NCI-H460 (cell line): ENCODE measurements at regions not wholly inside any gene's neighbourhood (a gene's known extent, or its start where the extent isn't known, plus 50 kb on each side); places are given as distances from the start of the nearest gene placed in this dataset.
"Not testable (repeated sequence)": the region's sequence is repeated elsewhere in the genome, so short reads cannot be mapped to it uniquely, and the experiment has no call there.

ENCODE experiments used
- DNase-seq: peaks from one replicate; pipeline ENCODE4 v3.0.0-alpha.2; 2016; ENCODE audit warnings: low read depth; ENCODE audit errors: extremely low read depth

DNA sequence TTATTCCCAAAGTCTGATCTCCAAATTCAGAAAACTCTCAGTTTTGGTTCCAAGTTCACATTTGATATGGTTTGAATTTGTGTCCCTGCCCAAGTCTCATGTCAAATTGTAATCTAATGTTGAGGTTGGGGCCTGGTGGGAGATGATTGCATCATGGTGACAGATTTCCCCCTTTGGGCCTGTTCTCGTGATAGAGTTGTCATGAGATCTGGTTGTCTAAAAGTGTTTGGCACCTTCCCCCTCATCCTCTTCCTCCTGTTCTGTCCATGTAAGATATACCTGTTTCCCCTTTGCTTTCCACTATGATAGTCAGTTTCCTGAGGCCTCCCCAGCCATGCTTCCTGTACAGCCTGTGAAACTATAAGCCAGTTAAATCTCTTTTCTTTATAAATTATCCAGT, 138.6 kb downstream of the ARL4A start:
- DNase-seq, result no peak

DNA sequence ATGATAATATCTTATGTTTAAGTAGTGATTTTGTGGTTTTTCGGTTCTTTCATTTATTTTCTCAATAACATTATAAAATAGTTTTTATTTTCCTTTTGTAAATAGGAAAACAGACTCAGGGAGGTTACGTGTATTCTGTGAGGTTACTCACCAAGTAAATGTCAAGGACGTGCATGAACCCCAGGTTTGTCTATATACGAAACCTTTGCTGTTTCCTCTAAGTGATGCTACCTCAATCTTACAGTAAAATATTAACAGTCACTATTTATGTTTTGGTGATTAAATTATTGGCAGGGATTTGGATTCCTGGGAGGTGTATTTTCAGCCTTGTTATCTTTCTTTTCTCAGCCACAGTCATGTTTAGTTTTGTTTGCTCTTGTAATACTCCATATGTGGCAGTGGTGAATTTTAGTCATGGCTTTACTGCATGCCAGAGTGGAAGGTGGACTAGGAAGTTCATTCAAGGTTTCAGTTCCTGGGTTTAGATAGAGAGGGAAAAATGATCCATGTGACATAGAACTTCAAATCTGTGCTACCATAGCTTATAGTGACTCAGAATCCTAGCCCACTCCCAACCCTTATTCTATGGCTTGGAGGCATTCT, 139.9 kb downstream of the ARL4A start:
- no peak for DNase-seq

DNA sequence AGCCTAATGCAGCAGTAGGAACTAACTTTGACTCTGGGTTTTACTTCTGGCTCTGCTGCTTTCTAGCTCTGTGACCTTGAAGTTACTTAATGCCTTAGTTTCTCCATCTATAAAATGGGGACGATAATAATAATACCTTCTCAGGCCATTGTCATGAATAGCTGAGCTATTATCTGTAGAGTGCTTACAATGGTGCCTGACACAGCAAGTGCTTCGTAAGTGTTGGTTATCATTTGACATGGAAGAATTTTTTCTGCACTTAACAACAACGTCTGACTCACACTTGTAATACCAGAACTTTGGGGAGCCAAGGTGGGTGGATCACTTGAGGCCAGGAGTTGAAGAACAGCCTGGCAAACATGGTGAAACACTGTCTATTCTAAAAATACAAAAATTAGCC, 140.5 kb downstream of the ARL4A start:
- no peak for DNase-seq

DNA sequence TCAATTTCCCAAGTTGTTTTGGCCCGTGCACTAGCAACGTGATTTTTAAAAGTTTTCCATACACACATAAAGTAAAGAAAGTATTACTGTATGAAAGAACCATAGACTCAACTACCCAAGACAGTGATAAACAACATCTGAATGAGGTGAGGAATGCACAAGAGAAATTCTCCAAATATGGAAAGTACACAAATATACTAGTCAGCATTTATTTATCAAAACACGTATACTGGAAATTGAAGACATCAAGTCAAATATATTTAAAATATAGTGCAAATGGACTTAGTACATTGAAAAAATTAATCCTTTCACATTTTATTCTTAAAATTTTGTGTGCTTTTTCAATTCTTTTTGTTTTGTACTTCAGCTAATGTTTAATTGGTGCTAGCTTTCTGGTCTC, 143.6 kb downstream of the ARL4A start:
- no peak for DNase-seq

DNA sequence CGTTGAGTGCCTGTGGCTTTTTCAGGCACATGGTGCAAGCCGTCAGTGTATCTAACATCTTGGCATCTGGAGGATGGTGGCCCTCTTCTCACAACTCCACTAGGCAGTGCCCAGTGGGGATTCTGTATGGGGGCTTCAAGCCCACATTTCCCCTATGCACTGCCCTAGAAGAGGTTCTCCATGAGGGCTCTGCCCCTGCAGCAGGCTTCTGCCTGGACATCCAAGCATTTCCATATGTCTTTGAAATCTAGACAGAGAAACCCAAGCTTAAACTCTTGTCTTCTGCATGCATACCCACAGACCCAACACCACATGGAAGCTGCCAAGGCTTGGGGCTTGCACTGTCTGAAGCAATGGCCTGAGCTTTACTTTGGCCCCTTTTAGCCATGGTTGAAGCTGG, 146.4 kb downstream of the ARL4A start:
- DNase-seq, result no peak

DNA sequence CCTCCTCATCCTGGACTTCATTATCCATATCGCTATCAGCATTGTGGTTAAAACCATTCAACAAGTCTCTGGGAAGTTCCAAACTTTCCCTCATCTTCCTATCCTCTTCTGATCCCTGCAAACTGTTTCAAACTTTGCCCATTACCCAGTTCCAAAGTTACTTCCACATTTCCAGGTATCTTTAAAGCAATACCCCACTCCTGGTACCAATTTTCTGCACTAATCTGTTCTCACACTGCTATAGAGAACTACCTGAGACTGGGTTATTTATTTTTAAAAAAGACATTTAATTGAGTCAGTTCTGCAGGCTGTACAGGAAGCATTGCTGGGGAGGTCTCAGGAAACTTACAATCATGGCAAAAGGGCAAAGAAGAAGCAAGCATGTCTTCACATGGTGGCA, 147.3 kb downstream of the ARL4A start:
- DNase-seq, result no peak

DNA sequence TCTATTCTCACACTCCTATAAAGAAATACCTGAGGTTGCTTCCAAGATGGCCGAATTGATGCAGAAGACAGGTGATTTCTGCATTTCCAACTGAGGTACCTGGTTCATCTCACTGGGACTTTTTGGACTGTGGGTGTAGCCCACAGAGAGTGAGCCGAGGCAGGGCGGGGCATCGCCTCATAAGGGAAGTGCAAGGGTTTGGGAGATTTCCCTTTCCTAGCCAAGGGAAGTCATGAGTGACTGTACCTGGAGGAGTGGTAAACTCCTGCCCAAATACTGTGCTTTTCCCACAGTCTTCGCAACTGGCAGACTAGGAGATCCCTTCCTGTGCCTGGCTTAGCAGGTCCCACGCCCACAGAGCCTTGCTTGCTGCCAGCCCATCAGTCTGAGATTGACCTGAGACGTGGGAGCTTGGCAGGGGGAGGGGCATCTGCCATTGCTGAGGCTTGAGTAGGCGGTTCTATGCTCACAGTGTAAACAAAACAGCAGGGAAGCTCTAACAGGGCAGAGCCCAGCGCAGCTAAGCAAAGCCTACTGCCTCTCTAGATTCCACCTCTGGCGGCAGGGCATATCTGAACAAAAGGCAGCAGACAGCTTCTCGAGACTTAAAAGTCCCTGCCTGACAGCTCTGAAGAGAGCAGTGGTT, 152.2 kb downstream of the ARL4A start:
- DNase-seq, result no peak

DNA sequence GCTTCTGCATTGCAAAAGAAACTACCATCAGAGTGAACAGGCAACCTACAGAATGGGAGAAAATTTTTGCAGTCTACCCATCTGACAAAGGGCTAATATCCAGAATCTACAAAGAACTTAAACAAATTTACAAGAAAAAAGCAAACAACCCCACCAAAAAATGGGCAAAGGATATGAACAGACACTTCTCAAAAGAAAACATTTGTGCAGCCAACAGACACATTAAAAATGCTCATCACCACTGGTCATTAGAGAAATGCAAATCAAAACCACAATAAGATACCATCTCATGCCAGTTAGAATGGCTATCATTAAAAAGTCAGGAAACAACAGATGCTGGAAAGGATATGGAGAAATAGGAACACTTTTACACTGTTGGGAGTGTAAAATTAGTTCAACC, 157.3 kb downstream of the ARL4A start:
- not testable (repeated sequence) for DNase-seq

DNA sequence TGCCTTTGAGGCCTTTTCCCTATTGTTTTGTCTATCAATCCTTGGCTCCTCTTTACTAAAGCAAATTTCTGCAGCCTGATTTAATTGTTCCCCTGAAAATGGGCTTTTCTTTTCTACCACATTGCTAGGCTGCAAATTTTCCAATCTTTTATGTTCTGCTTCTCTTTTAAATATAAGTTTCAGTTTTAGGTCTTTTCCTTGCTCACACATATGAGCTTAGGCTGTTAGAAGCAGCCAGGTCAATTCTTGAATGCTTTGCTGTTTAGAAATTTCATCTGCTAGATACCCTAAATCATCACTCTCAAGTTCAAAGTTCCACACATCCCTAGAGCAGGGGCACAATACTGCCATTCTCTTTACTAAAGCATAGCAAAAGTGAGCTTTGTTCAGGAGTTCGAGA, 159.6 kb downstream of the ARL4A start:
- no peak for DNase-seq

DNA sequence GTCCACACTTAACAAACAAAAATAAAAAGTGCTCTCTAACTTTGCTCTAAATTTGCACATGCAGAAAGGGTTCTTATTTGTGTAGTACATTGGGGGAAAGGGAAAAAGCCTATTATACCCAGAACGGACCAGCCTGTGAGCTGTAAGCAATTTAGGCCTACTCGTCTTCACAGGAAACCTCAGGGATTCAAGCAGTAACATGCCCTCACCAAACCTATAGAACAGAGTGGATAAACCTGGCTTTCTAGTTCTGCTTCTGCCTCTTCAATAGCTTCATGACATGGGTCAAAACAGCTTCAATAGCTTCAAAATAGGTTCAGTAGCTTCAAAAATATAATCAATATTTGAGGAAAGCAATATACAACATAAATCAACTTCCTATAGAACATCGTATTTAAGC, 163.7 kb downstream of the ARL4A start:
- DNase-seq, result no peak

DNA sequence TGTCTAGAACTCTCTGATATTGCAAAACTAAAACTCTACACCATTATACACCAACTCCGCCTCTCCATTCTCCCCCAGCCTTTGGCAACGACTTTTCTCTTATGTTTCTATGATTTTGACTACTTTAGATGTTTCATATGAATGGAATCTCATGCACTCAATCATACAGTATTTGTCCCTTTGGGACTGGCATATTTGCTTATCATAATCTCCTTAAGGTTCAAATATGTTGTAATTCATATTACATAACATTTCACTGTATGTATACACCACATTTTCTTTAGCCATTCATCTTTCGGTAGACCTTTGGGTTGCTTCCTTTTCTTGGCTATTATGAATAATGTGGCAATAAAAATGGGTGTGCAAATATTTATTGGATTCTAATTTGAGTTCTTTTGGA, 164.4 kb downstream of the ARL4A start:
- DNase-seq, result no peak

DNA sequence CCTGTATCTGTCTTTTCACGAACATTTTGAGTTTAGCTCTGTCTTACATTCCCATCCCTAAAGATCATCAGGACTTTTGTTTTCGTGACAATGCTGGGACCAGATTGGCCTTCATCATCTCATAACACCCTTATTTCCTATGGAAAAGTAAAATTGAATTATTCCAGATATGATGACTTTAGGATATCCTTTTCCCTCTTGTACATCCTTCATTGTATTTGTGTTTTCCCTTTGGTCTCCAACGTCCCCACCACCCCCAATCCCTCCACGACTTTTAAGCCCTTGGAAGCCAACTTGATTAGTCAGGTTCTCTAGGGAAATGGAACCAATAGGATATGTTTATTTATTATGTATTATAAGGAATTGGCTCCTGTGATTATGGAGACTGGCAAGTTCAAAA, 167.6 kb downstream of the ARL4A start:
- no peak for DNase-seq

DNA sequence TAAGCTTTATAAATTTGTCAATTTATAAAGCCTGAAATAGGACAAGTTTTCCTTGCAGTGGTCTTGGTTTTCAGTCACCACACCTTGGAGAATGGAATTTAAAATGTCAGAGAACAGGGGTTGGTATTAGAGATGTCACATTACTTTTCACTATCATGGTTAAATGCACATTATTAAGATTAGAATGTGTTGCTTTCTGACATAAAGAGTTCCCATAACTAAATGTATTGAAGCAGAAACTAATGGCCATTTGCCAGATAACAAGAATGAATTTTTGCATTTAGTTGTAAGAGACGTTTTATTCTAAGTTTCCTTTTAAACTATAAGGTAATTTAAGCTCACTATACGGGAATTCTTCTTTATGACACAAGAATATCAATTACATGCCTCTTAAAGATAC, 172.3 kb downstream of the ARL4A start:
- DNase-seq, result no peak

DNA sequence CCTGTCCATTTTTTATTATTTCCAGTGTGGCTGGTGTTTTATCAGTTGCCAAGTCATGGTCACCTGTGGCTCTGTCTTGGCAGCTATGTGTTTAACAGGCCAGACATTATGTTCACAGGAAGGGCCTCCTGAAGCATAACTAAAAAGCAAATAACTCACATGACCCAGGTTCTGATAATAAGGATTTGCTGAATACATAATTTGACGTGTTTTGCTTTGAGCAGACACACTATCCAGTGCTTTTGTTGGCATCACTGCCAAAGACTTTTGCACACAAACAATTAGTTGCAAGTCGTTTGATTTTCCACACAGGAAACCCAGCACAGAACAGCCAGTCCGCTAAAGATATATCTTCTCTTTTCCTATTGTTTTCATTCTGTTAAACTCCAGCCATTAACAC, 173.6 kb downstream of the ARL4A start:
- DNase-seq, result no peak

DNA sequence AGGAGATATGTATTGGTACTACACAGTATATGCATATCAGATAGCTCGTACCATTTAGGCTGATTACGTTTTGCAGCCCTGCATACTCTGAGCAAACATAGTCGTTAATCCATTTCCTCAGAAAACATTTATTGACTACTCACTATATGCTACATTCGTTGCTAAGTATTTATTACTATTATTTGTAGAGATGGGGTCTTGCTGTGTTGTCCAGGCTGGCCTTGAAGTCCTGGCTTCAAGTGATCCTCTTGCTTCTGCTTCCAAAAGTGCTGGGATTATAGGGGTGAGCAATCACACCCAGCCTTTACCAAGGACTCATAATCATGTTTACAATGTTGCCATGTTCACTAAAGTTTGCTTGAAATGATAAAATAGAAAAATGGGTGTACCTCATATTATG, 174.7 kb downstream of the ARL4A start:
- DNase-seq, result no peak

DNA sequence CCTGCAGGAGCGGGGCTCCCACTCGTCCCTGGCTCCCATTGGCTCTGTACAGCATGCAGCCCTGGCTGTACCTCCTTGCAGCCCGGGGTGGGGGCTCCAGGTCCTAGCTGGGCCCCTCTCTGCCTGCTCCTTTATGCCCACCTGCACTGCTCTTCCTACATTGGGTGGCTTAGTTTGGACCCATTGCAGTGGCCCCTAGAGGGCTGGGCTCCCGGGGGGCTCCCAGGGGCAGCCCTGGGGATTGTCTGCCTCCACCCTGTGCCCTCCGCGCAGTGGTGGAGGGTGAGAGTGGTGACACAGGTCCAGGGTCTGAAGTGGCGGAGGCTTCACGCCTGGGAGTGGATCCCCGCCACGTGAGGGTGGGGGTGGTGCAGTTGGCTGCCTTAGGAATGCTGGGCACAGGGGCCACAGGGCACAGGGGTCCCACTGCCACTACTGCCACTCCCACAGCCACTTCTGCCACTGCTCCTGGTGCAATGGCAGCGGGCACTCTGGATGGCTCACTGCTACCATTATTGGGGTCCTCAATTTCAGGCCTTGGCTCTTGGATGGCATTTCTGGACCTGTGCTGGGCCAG, 177.1 kb downstream of the ARL4A start:
- no peak for DNase-seq

DNA sequence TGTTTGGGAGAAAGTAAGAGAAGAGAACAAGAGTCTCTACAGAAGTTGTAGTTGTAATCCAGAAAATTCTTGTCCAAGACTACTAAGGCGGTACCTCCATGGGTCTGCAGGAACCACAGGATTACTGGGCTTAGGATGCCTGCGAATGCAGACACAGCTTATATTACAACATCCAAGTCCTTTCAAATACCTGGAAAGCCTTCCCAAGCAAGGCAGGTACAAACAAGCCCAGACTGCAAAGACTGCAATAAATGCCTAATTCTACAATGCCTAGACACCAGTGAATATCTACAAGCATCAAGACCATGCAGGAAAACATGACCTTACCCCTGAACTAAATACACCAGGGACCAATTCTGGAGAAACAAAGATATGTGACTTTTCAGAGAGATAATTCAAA, 178.2 kb downstream of the ARL4A start:
- no peak for DNase-seq

DNA sequence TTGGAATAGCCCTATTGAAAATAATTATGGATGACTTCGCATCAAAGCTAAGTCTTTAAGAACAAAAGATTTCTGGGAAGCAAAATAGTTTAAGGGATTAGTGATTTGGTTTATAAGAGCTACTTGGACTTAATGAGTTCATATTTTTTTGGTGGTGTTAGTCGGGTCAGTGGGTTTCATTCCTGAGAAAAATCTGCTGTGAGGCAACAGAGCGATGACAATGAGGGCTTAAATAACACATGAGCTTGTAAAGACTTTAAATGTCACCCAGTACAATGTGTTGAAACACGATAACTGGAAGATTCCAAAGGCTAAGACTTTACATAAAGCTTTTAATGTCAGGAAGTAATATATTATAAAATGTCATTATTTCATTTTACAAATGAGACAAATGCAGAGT, 178.8 kb downstream of the ARL4A start:
- DNase-seq, result no peak

DNA sequence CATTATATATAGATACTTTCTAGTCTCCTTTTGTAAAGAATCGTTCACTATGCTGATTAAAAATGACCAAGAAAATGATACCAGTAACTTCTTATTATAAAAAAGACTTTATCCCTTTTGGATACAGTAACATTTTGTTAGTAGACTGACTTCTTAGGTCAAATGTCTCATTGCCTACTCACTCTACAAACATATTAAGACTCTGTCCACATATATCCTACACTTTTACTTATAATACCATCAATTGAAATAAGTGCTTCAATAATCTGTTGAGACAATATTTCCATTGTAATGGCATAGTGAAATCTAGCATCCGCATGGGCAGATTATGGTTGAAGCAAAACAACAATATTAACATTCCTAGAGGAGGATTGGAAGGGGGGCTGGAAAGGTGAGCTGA, 180.6 kb downstream of the ARL4A start:
- no peak for DNase-seq

DNA sequence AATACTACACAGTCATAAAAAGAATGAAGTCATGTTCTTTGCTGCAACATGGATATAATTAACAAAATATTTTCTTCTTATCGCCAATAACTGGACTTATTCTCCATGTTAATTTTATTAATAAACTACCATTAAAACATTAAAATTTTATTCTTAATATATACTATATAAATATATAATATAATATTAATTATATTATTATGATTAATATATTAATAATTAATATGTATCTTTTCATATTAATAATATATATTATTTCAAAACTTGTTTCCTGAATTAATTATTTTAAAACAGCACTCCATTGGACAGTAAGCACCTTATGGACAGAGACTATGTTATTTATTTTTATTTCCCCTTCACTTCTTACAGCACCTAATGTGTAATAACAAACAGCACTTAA, 182.8 kb downstream of the ARL4A start:
- DNase-seq, result no peak

DNA sequence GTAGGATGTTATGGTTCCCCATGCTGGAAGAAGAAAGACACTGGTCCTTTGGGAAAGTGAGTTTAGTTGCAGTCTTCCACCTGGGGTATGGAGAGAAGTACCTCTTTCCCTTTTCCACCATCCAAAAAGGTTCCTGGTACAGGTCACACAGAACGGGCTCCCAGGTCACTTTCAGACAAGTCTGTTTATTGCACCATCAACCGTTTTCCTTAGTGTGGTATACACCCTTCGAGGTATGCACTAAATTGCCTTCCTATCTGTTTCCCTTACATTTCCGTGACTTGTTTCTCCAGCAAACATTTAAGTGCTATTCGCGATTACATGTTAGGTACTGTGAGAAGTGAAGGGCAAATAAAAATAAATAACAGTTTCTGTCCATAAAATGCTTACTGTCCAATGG, 185.1 kb downstream of the ARL4A start:
- DNase-seq, result no peak

DNA sequence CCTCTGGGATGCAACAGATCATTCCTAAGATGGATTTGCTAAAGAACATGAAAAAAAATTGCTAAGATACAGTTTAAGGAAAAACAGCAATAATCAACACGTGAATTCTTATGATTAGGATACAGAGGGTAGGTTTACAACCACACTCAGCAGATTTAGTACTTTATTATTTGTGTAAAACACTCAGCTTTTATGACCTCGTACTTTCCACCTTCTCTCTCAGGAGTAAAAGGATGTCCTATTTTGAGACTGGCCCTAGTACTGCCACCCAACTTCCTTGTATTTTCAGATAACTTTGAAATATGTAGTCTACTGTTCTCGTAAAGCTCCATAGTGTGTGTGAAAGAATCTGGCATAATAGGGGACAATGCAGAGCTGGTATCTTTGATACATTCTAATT, 186.1 kb downstream of the ARL4A start:
- no peak for DNase-seq

DNA sequence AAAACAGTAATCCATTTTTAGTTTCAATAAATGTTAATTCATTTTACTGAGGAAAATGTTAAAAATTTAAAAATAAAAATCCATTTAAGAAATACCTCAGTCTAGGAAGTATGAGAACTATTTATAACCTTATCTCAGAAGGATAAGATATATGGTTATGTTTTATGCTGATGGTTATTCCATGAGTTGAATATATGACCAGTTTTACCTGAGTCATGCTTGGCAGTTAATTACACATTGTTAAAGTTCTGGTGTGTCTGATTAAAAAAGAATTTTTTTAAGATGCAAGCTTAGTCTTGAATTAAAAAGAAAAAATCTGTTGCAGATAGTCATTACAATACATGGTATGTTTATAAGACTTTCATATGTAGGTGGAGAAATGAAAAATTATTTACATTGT, 191.7 kb downstream of the ARL4A start:
- no peak for DNase-seq
